PFSK-1 (cell line): ENCODE measurements at regions not wholly inside any gene's neighbourhood (a gene's known extent, or its start where the extent isn't known, plus 50 kb on each side); places are given as distances from the start of the nearest gene placed in this dataset.

Source experiments
- FOXP2 ChIP-seq: optimal IDR thresholded peaks from 2 replicates; pipeline ENCODE3; 2011; ENCODE audit warnings: borderline replicate concordance, control low read depth, inconsistent platforms; ENCODE audit not compliant: insufficient read depth; ENCODE audit errors: extremely low read length, extremely low read depth
- POLR2AphosphoS5 ChIP-seq: IDR thresholded peaks from 2 replicates; pipeline ENCODE4 v1.6.1; 2012; ENCODE audit warnings: low read depth, mild to moderate bottlenecking, control low read depth, low read length, moderate library complexity
- REST ChIP-seq, 2 experiments: IDR thresholded peaks; 2 replicates each; pipeline versions ENCODE4 v1.6.1 to v1.8.0; 2011 to 2012; ENCODE audit warnings: low read depth in 2 of 2, low read length in 2 of 2, control low read depth in 1 of 2, inconsistent platforms in 1 of 2, mild to moderate bottlenecking in 1 of 2, moderate library complexity in 1 of 2; ENCODE audit not compliant: insufficient read depth in 1 of 2
- SIN3A ChIP-seq: IDR thresholded peaks from 2 replicates; pipeline ENCODE4 v1.6.1; 2012; ENCODE audit warnings: mild to moderate bottlenecking, low read length, moderate library complexity, borderline replicate concordance; ENCODE audit not compliant: insufficient read depth
- TAF1 ChIP-seq: IDR thresholded peaks from 2 replicates; pipeline ENCODE4 v1.6.1; 2012; ENCODE audit warnings: low read length, control low read depth, borderline replicate concordance; ENCODE audit not compliant: insufficient read depth

GRCh38 chr17:33531311-33531710, 238.2 kb upstream of the ASIC2 start:
- TF ChIP-seq SIN3A (no peak), POLR2AphosphoS5 (no peak), FOXP2 (no peak), TAF1 (no peak), REST (IDR thresholded peaks at IDR 0.05; ENCODE audit: insufficient read depth in 1 of 2, low read depth in 2 of 2, low read length in 2 of 2) (no peak)
